Duodenal mucosa (tissue), 2 donors: ENCODE measurements at regions not wholly inside any gene's neighbourhood (a gene's known extent, or its start where the extent isn't known, plus 50 kb on each side); places are given as distances from the start of the nearest gene placed in this dataset.

Experiments used
- H3K27ac ChIP-seq: one replicate; pipeline ENCODE4 v1.7.0; 2013; ENCODE audit warnings: low read depth, low read length
- H3K27me3 ChIP-seq, 2 donors: one replicate each; pipeline ENCODE4 v1.7.0; 2013; ENCODE audit warnings: low read length in 2 of 2, control low read depth in 1 of 2; ENCODE audit not compliant: insufficient read depth in 2 of 2, control insufficient read depth in 1 of 2
- H3K36me3 ChIP-seq, 2 donors: one replicate each; pipeline ENCODE4 v1.7.0; 2013; ENCODE audit warnings: low read length in 2 of 2, control low read depth in 1 of 2; ENCODE audit not compliant: insufficient read depth in 2 of 2, control insufficient read depth in 1 of 2
- H3K4me1 ChIP-seq, 2 donors: one replicate each; pipeline ENCODE4 v1.7.0; 2013; ENCODE audit warnings: low read length in 2 of 2, control low read depth in 1 of 2; ENCODE audit not compliant: insufficient read depth in 2 of 2, control insufficient read depth in 1 of 2
- H3K4me3 ChIP-seq, 2 donors: one replicate each; pipeline ENCODE4 v1.7.0; 2013; ENCODE audit warnings: low read length in 2 of 2, low read depth in 1 of 2
- H3K9ac ChIP-seq, 2 donors: one replicate each; pipeline ENCODE4 v1.7.0; 2013; ENCODE audit warnings: low read length in 2 of 2, low read depth in 1 of 2
- H3K9me3 ChIP-seq, 2 donors: one replicate each; pipeline ENCODE4 v1.7.0; 2013; ENCODE audit warnings: low read length in 2 of 2, control low read depth in 1 of 2; ENCODE audit not compliant: control insufficient read depth in 1 of 2

- H3K4me3 ChIP-seq = no peak overlapping the region
- H3K9ac ChIP-seq = no peak overlapping the region
- H3K36me3 ChIP-seq = no peaks in the 10 kb centered on the region
- H3K4me1 ChIP-seq = no peaks in the 10 kb centered on the region
- no peak overlapping the region for H3K27ac ChIP-seq
- H3K27me3 ChIP-seq = no peaks in the 10 kb centered on the region
- peaks cover 3 to 8% of the 10 kb centered on the region in 2 donors for H3K9me3 ChIP-seq
Observed at GRCh38 chr14:97311411-97311810, 514.2 kb downstream of the VRK1 start.

DNA sequence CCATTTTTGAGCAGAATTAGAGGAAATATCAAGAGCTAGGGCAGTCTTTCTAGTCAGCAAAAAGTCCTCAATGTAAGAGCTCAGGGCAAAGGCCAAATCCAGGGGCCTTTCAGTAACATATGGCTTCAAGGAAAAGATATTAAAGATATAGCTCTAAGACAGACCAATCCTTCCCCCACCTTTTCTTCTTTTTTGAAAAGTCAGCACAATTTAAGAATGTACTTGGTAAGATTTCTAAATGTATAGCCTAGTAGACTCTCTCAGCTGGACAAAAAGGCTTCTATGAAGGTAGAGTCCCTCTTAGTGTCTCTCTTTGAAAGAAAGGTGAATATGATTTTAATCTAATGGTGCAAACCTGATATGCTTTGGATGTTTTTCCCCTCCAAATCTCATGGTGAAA is 515.7 kb downstream of the VRK1 start:
- Histone ChIP-seq H3K9me3 (peaks cover 3 to 8% of the 10 kb centered on the region in 2 donors), H3K4me3 (no peak overlapping the region), H3K27ac (no peak overlapping the region), H3K4me1 (no peaks in the 10 kb centered on the region), H3K9ac (no peak overlapping the region), H3K36me3 (no peaks in the 10 kb centered on the region), H3K27me3 (no peaks in the 10 kb centered on the region)

DNA sequence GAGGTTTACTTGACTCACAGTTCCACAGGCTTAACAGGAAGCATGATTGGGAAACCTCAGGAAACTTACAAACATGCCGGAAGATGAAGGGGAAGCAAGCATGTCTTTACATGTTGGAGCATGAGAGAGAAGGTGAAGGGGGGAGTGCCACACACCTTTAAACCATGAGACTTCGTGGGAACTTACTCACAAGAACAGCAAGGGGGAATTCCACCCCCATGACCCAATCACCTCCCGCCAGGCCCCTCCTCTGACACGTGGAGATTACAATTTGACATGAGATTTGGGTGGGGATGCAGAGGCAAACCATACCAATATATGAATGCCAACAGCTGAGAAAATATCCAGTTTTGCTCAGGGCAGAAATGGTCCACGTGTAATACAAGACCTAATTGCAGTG is 518.6 kb downstream of the VRK1 start:
- Histone ChIP-seq H3K27ac (no peak overlapping the region), H3K4me1 (no peaks in the 10 kb centered on the region), H3K36me3 (no peaks in the 10 kb centered on the region), H3K27me3 (no peaks in the 10 kb centered on the region), H3K9ac (no peak overlapping the region), H3K4me3 (no peak overlapping the region), H3K9me3 (peaks cover 3 to 8% of the 10 kb centered on the region in 2 donors)

DNA sequence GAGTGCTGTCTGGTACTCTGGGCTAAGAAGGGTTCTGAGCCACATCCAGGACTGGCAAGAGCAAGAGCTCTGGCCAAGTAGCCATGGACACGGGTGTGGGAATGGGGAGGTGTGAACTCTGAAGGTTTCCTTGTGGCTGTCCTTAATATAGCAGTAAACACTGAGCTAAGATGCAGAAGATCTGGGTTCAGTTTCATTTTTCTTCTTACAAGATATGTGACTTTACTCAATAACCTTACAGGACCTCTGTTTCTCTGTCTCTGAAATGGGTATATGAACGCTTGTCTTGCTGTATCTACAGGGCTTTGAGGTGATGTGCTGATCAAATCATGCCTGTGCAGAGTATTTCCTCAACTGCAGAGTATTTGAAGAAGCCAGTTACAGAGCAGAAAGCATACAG is 521.2 kb downstream of the VRK1 start:
- Histone ChIP-seq H3K9me3 (peaks cover 3 to 6% of the 10 kb centered on the region in 2 donors), H3K9ac (no peak overlapping the region), H3K27me3 (no peaks in the 10 kb centered on the region), H3K4me1 (no peaks in the 10 kb centered on the region), H3K27ac (no peak overlapping the region), H3K36me3 (no peaks in the 10 kb centered on the region), H3K4me3 (no peak overlapping the region)

- no peak overlapping the region for H3K27ac ChIP-seq
- no peak overlapping the region for H3K4me3 ChIP-seq
- H3K27me3 ChIP-seq = no peaks in the 10 kb centered on the region
- no peaks in the 10 kb centered on the region for H3K9me3 ChIP-seq
- no peaks in the 10 kb centered on the region for H3K4me1 ChIP-seq
- no peaks in the 10 kb centered on the region for H3K36me3 ChIP-seq
- no peak overlapping the region for H3K9ac ChIP-seq
Observed at GRCh38 chr14:97319691-97320090, 522.5 kb downstream of the VRK1 start.

- H3K4me3 ChIP-seq = no peak overlapping the region
- no peak overlapping the region for H3K9ac ChIP-seq
- H3K36me3 ChIP-seq = no peaks in the 10 kb centered on the region
- H3K9me3 ChIP-seq = no peaks in the 10 kb centered on the region
- H3K27me3 ChIP-seq = no peaks in the 10 kb centered on the region
- H3K4me1 ChIP-seq = no peaks in the 10 kb centered on the region
- H3K27ac ChIP-seq = no peak overlapping the region
Observed at GRCh38 chr14:97328743-97329142, 531.6 kb downstream of the VRK1 start.

- H3K9ac ChIP-seq = no peak overlapping the region
- no peaks in the 10 kb centered on the region for H3K9me3 ChIP-seq
- no peak overlapping the region for H3K27ac ChIP-seq
- H3K4me3 ChIP-seq = no peak overlapping the region
- no peaks in the 10 kb centered on the region for H3K27me3 ChIP-seq
- H3K4me1 ChIP-seq = no peaks in the 10 kb centered on the region
- no peaks in the 10 kb centered on the region for H3K36me3 ChIP-seq
Observed at GRCh38 chr14:97329701-97330100, 532.5 kb downstream of the VRK1 start.

GRCh38 chr14:97331058-97331457 is 533.9 kb downstream of the VRK1 start:
- H3K27ac ChIP-seq = no peak overlapping the region
- no peak overlapping the region for H3K4me3 ChIP-seq
- no peaks in the 10 kb centered on the region for H3K9me3 ChIP-seq
- H3K9ac ChIP-seq = no peak overlapping the region
- H3K4me1 ChIP-seq = no peaks in the 10 kb centered on the region
- H3K36me3 ChIP-seq = no peaks in the 10 kb centered on the region
- no peaks in the 10 kb centered on the region for H3K27me3 ChIP-seq

DNA sequence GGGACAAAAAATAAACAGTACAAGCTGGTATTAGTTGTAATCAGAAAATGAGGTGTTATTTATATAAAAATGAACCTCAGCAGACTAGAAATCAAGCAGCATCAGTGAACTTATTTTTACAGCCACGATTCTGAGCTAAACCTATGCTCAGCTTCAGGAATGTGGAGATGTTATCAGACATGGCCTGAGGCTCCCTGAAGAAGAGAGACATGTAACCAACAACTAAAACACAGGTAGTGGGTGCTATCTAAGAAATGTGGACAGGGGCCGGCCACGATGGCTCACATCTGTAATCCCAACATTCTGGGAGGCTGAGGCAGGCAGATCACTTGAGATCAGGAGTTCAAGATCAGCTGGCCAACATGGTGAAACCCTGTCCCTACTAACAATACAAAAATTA is 534.3 kb downstream of the VRK1 start:
- Histone ChIP-seq H3K9me3 (no peaks in the 10 kb centered on the region), H3K4me1 (no peaks in the 10 kb centered on the region), H3K9ac (no peak overlapping the region), H3K27ac (no peak overlapping the region), H3K36me3 (no peaks in the 10 kb centered on the region), H3K4me3 (no peak overlapping the region), H3K27me3 (no peaks in the 10 kb centered on the region)

DNA sequence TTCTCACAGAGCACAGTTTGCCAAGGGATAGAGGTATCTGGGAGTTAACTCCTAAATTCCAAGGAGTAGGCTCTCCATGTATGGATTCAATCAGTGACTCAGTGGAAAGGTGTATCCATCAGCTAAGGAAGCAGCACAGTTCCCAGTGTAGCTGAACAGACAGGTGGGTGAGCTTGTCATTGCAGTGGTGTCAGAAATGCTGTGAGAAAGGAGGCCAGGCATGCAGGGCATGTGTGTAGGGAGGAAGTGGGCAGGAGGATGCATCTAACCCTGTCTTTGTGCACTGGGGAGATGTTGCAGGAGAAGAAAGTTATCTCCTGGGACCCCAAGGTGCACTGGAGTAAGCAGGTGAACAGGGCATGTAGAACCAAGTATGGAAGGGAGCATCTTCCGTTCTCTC is 539.0 kb downstream of the VRK1 start:
- Histone ChIP-seq H3K4me1 (no peaks in the 10 kb centered on the region), H3K9me3 (no peaks in the 10 kb centered on the region), H3K9ac (no peak overlapping the region), H3K36me3 (no peaks in the 10 kb centered on the region), H3K27ac (no peak overlapping the region), H3K27me3 (no peaks in the 10 kb centered on the region), H3K4me3 (no peak overlapping the region)

- Histone ChIP-seq H3K9ac (no peak overlapping the region), H3K27ac (no peak overlapping the region), H3K4me1 (no peaks in the 10 kb centered on the region), H3K36me3 (no peaks in the 10 kb centered on the region), H3K27me3 (no peaks in the 10 kb centered on the region), H3K4me3 (no peak overlapping the region), H3K9me3 (no peaks in the 10 kb centered on the region)
Observed at GRCh38 chr14:97336816-97337215, 539.6 kb downstream of the VRK1 start.
